Muscle of leg (tissue), 3 donors: ENCODE measurements at regions not wholly inside any gene's neighbourhood (a gene's known extent, or its start where the extent isn't known, plus 50 kb on each side); places are given as distances from the start of the nearest gene placed in this dataset.
"Not testable (repeated sequence)": the region's sequence is repeated elsewhere in the genome, so short reads cannot be mapped to it uniquely, and the experiment has no call there.

ENCODE experiments used
- DNase-seq: peaks from one replicate; pipeline ENCODE4 v3.0.0; 2013
- H3K27ac ChIP-seq: one replicate; pipeline ENCODE4 v1.5.1; 2013; ENCODE audit warnings: mild to moderate bottlenecking, low read length, control low read depth
- H3K27me3 ChIP-seq: one replicate; pipeline ENCODE4 v1.6.1; 2013; ENCODE audit warnings: low read length; ENCODE audit not compliant: control insufficient read depth, insufficient read depth
- H3K36me3 ChIP-seq: one replicate; pipeline ENCODE4 v1.6.1; 2013; ENCODE audit warnings: low read length; ENCODE audit not compliant: control insufficient read depth, insufficient read depth
- H3K4me1 ChIP-seq: one replicate; pipeline ENCODE4 v1.6.1; 2013; ENCODE audit warnings: low read length; ENCODE audit not compliant: control insufficient read depth, insufficient read depth
- H3K4me3 ChIP-seq: one replicate; pipeline ENCODE4 v1.5.1; 2013; ENCODE audit warnings: low read length, control low read depth
- H3K9me3 ChIP-seq: replicated peaks from 2 replicates; pipeline ENCODE4 v1.6.1; 2013; ENCODE audit warnings: low read depth, low read length; ENCODE audit not compliant: control insufficient read depth
- WGBS: methylation state at CpG from one replicate; pipeline ENCODE4 v1.1.5; 2013; ENCODE audit warnings: missing lambda C conversion rate; ENCODE audit not compliant: insufficient coverage; 5-methylcytosine and 5-hydroxymethylcytosine counted together

- peaks cover 5% of the 10 kb centered on the region for H3K27me3 ChIP-seq
- WGBS: 86% methylated on average over 15 of the region's 18 CpGs
Observed at GRCh38 chr2:587087-587960, 89.9 kb downstream of the TMEM18 start.

GRCh38 chr2:586641-587076 lies 90.5 kb downstream of the TMEM18 start:
- H3K4me1 ChIP-seq: no peaks in the 10 kb centered on the region
- H3K9me3 ChIP-seq: no peaks in the 10 kb centered on the region
- H3K4me3 ChIP-seq: no peak overlapping the region
- no peaks in the 10 kb centered on the region for H3K36me3 ChIP-seq
- WGBS: 80% methylated on average over 8 of the region's 10 CpGs
- no peak for DNase-seq
- peaks cover 5% of the 10 kb centered on the region for H3K27me3 ChIP-seq
- no peak overlapping the region for H3K27ac ChIP-seq

More at GRCh38 chr2:587087-587960, 89.9 kb downstream of the TMEM18 start:
- DNase-seq: no peak
- no peaks in the 10 kb centered on the region for H3K9me3 ChIP-seq
- H3K4me3 ChIP-seq: no peak overlapping the region
- H3K36me3 ChIP-seq: no peaks in the 10 kb centered on the region
- no peaks in the 10 kb centered on the region for H3K4me1 ChIP-seq
- no peak overlapping the region for H3K27ac ChIP-seq

GRCh38 chr2:584863-585823 lies 92.1 kb downstream of the TMEM18 start:
- no peak overlapping the region for H3K4me3 ChIP-seq
- H3K4me1 ChIP-seq: no peaks in the 10 kb centered on the region
- no peaks in the 10 kb centered on the region for H3K36me3 ChIP-seq
- no peak for DNase-seq
- H3K27me3 ChIP-seq: peaks cover 2% of the 10 kb centered on the region
- 65% methylated on average over 17 of the region's 21 CpGs for WGBS
- H3K9me3 ChIP-seq: no peaks in the 10 kb centered on the region
- no peak overlapping the region for H3K27ac ChIP-seq

GRCh38 chr2:583666-584065 lies 93.5 kb downstream of the TMEM18 start:
- H3K9me3 ChIP-seq: no peaks in the 10 kb centered on the region
- H3K36me3 ChIP-seq: no peaks in the 10 kb centered on the region
- H3K4me3 ChIP-seq: no peak overlapping the region
- no peak overlapping the region for H3K27ac ChIP-seq
- 67% methylated on average over 11 of the region's 13 CpGs for WGBS
- DNase-seq: no peak
- H3K27me3 ChIP-seq: peaks cover 2% of the 10 kb centered on the region
- no peaks in the 10 kb centered on the region for H3K4me1 ChIP-seq

- no peaks in the 10 kb centered on the region for H3K4me1 ChIP-seq
- 93% methylated on average over 51 of the region's 54 CpGs for WGBS
- H3K27me3 ChIP-seq: peaks cover 2% of the 10 kb centered on the region
- DNase-seq: no peak
- H3K36me3 ChIP-seq: no peaks in the 10 kb centered on the region
- no peaks in the 10 kb centered on the region for H3K9me3 ChIP-seq
- no peak overlapping the region for H3K27ac ChIP-seq
- no peak overlapping the region for H3K4me3 ChIP-seq
Observed at GRCh38 chr2:582792-583528, 94.2 kb downstream of the TMEM18 start.

- not testable (repeated sequence) for H3K4me1 ChIP-seq, H3K27ac ChIP-seq, H3K27me3 ChIP-seq, H3K36me3 ChIP-seq, DNase-seq, H3K4me3 ChIP-seq, H3K9me3 ChIP-seq
- WGBS: 88% methylated on average over 23 of the region's 23 CpGs
Observed at GRCh38 chr2:582289-582688, 94.9 kb downstream of the TMEM18 start.

- H3K4me1 ChIP-seq: no peaks in the 10 kb centered on the region
- no peaks in the 10 kb centered on the region for H3K27me3 ChIP-seq
- WGBS: 17% methylated on average over 2 of the region's 8 CpGs
- no peak overlapping the region for H3K4me3 ChIP-seq
- DNase-seq: no peak
- no peaks in the 10 kb centered on the region for H3K36me3 ChIP-seq
- no peak overlapping the region for H3K27ac ChIP-seq
- H3K9me3 ChIP-seq: peaks cover 12% of the 10 kb centered on the region
Observed at GRCh38 chr2:579961-580360, 97.2 kb downstream of the TMEM18 start.

GRCh38 chr2:579351-579886 lies 97.8 kb downstream of the TMEM18 start:
- 73% methylated on average over 8 of the region's 9 CpGs for WGBS

GRCh38 chr2:576292-576691 lies 100.9 kb downstream of the TMEM18 start:
- DNase-seq: no peak
- Histone ChIP-seq H3K27ac (no peak overlapping the region), H3K9me3 (peaks cover 17% of the 10 kb centered on the region), H3K36me3 (no peaks in the 10 kb centered on the region), H3K4me3 (no peak overlapping the region), H3K4me1 (no peaks in the 10 kb centered on the region), H3K27me3 (no peaks in the 10 kb centered on the region)

More at GRCh38 chr2:579351-579886, 97.8 kb downstream of the TMEM18 start:
- no peak overlapping the region for H3K27ac ChIP-seq
- H3K4me3 ChIP-seq: no peak overlapping the region
- no peaks in the 10 kb centered on the region for H3K36me3 ChIP-seq
- no peaks in the 10 kb centered on the region for H3K27me3 ChIP-seq
- no peak for DNase-seq
- peaks cover 12% of the 10 kb centered on the region for H3K9me3 ChIP-seq
- H3K4me1 ChIP-seq: no peaks in the 10 kb centered on the region
